Sigmoid colon (tissue), 6 donors: ENCODE measurements at regions not wholly inside any gene's neighbourhood (a gene's known extent, or its start where the extent isn't known, plus 50 kb on each side); places are given as distances from the start of the nearest gene placed in this dataset.

Experiments used
- DNase-seq: peaks from one replicate; pipeline ENCODE4 v3.0.0-alpha.2; 2019
- H3K27ac ChIP-seq, 4 donors: fragments of 200-600 bp; sonication (generic); one replicate each; pipeline ENCODE4 v1.5.1; 2016 to 2019; ENCODE audit warnings: mild to moderate bottlenecking in 1 of 4
- H3K27me3 ChIP-seq, 3 donors: fragments of 200-600 bp; sonication (generic); one replicate each; pipeline ENCODE4 v1.5.1; 2019; ENCODE audit warnings: mild to moderate bottlenecking in 1 of 3
- H3K36me3 ChIP-seq, 4 donors: fragments of 200-600 bp; sonication (generic); one replicate each; pipeline ENCODE4 v1.5.1; 2016 to 2019
- H3K4me1 ChIP-seq, 4 donors: fragments of 200-600 bp; sonication (generic); one replicate each; pipeline ENCODE4 v1.5.1; 2017 to 2019
- H3K4me3 ChIP-seq, 4 donors: fragments of 200-600 bp; sonication (generic); one replicate each; pipeline ENCODE4 v1.5.1; 2017 to 2019; ENCODE audit warnings: mild to moderate bottlenecking in 2 of 4, moderate library complexity in 1 of 4
- H3K9me3 ChIP-seq, 4 donors: fragments of 200-600 bp in 3 of 4; sonication (generic) in 3 of 4; one replicate each; pipeline versions ENCODE4 v1.5.1 to v1.6.1; 2013 to 2019
- EP300 ChIP-seq, 4 donors: sonication (generic); formaldehyde crosslinking; IDR thresholded peaks; one replicate each; pipeline ENCODE4 v1.6.1; 2017; ENCODE audit warnings: antibody characterized with exemption in 4 of 4
- POLR2A ChIP-seq, 2 donors: fragments of 450-650 bp; IDR thresholded peaks; one replicate each; pipeline ENCODE4 v1.6.1; 2016; ENCODE audit warnings: antibody characterized with exemption in 2 of 2, mild to moderate bottlenecking in 2 of 2, moderate library complexity in 2 of 2
- POLR2AphosphoS5 ChIP-seq, 4 donors: sonication (generic); formaldehyde crosslinking; IDR thresholded peaks; one replicate each; pipeline ENCODE4 v1.6.1; 2017; ENCODE audit warnings: antibody characterized with exemption in 4 of 4
- WGBS, 2 donors: extraction: QIAGEN DNeasy Blood & Tissue Kit; methylation state at CpG; one replicate each; pipeline ENCODE4 v1.1.7; 2013; 5-methylcytosine and 5-hydroxymethylcytosine counted together
- intact Hi-C: fragments of 100-400 bp; cut with DNase I; formaldehyde crosslinking; loops from one replicate; pipeline ENCODE4 v1.15.1; 2023
- TF ChIP-seq, protein P1 (sequence below), 4 experiments: fragments of 450-650 bp in 3 of 4; fragments of 200-600 bp in 1 of 4; IDR thresholded peaks; one replicate each; pipeline ENCODE4 v1.5.1; 2016 to 2019; ENCODE audit warnings: antibody characterized with exemption in 4 of 4, mild to moderate bottlenecking in 3 of 4, moderate library complexity in 2 of 4
- donor health status: healthy with polysubstance abuse.
- donor health status: healthy.

DNA sequence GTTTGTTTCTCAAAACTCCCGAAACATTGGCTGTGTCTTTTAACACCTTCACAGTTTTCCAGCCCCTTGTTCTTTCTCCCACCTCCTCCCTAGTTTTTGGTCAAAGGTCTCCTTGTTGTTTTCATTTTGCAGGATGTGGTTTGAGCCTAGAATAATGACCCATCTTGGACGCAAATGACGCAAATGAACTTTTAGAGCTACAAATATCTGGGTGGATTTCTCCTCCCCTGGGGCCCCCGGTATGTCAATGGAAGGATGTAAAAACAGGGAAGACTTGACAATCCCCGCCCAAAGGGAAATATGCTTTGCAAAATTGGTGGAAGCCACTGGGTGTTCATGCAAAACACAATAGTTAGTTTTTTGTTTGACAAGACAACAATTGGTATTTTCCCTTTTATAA, 236.0 kb upstream of the IRX3 start:
- Histone ChIP-seq H3K9me3 (peaks cover 0 to 3% (median 0%) of the 10 kb centered on the region in 4 donors), H3K4me3 (no peak overlapping the region), H3K36me3 (no peaks in the 10 kb centered on the region), H3K27me3 (no peaks in the 10 kb centered on the region), H3K4me1 (no peaks in the 10 kb centered on the region), H3K27ac (no peak overlapping the region)
- no peak for DNase-seq
- 47 to 61% methylated on average over 5 of the region's 5 CpGs for WGBS, 2 donors
- intact Hi-C loops = no loop called here
- TF ChIP-seq, protein P1, sequence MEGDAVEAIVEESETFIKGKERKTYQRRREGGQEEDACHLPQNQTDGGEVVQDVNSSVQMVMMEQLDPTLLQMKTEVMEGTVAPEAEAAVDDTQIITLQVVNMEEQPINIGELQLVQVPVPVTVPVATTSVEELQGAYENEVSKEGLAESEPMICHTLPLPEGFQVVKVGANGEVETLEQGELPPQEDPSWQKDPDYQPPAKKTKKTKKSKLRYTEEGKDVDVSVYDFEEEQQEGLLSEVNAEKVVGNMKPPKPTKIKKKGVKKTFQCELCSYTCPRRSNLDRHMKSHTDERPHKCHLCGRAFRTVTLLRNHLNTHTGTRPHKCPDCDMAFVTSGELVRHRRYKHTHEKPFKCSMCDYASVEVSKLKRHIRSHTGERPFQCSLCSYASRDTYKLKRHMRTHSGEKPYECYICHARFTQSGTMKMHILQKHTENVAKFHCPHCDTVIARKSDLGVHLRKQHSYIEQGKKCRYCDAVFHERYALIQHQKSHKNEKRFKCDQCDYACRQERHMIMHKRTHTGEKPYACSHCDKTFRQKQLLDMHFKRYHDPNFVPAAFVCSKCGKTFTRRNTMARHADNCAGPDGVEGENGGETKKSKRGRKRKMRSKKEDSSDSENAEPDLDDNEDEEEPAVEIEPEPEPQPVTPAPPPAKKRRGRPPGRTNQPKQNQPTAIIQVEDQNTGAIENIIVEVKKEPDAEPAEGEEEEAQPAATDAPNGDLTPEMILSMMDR (IDR thresholded peaks at IDR 0.05) = no peak
- TF ChIP-seq POLR2A (IDR thresholded peaks at IDR 0.05) (no peak), EP300 (IDR thresholded peaks at IDR 0.05) (no peak), POLR2AphosphoS5 (IDR thresholded peaks at IDR 0.05) (no peak)

- 75 to 79% methylated on average over 2 of the region's 2 CpGs for WGBS, 2 donors
- H3K9me3 ChIP-seq = peaks cover 0 to 3% (median 1%) of the 10 kb centered on the region in 4 donors
- no peak overlapping the region for H3K4me3 ChIP-seq
- H3K27me3 ChIP-seq = no peaks in the 10 kb centered on the region
- H3K27ac ChIP-seq = no peak overlapping the region
- H3K36me3 ChIP-seq = no peaks in the 10 kb centered on the region
- H3K4me1 ChIP-seq = no peaks in the 10 kb centered on the region
- TF ChIP-seq EP300 (IDR thresholded peaks at IDR 0.05) (no peak), POLR2AphosphoS5 (IDR thresholded peaks at IDR 0.05) (no peak), POLR2A (IDR thresholded peaks at IDR 0.05) (no peak)
- TF ChIP-seq, protein P1 (IDR thresholded peaks at IDR 0.05) = no peak
- no peak for DNase-seq
- intact Hi-C loops = no loop called here
Measured at GRCh38 chr16:54521327-54521726, 234.7 kb upstream of the IRX3 start.

GRCh38 chr16:54519161-54519695, 232.6 kb upstream of the IRX3 start:
- 57 to 61% methylated on average over 4 of the region's 4 CpGs for WGBS, 2 donors
- no peak for DNase-seq
- Histone ChIP-seq H3K4me3 (no peak overlapping the region), H3K4me1 (no peaks in the 10 kb centered on the region), H3K9me3 (peaks cover 0 to 3% (median 0%) of the 10 kb centered on the region in 4 donors), H3K27ac (no peak overlapping the region), H3K36me3 (no peaks in the 10 kb centered on the region), H3K27me3 (no peaks in the 10 kb centered on the region)
- TF ChIP-seq, protein P1 (IDR thresholded peaks at IDR 0.05) = no peak
- TF ChIP-seq POLR2A (IDR thresholded peaks at IDR 0.05) = no peak
- no peak for TF ChIP-seq POLR2AphosphoS5 (IDR thresholded peaks at IDR 0.05)
- TF ChIP-seq EP300 (IDR thresholded peaks at IDR 0.05) = no peak
- intact Hi-C loops = no loop called here

GRCh38 chr16:54517181-54517580, 230.6 kb upstream of the IRX3 start:
- intact Hi-C loops = no loop called here
- Histone ChIP-seq H3K9me3 (peaks cover 0 to 3% (median 0%) of the 10 kb centered on the region in 4 donors), H3K4me3 (no peak overlapping the region), H3K27ac (no peak overlapping the region), H3K4me1 (no peaks in the 10 kb centered on the region), H3K36me3 (no peaks in the 10 kb centered on the region), H3K27me3 (peaks cover 0 to 14% (median 0%) of the 10 kb centered on the region in 3 donors)
- no peak for DNase-seq
- WGBS, 2 donors = 55 to 66% methylated on average over 6 of the region's 6 CpGs
- TF ChIP-seq POLR2AphosphoS5 (IDR thresholded peaks at IDR 0.05) = no peak
- TF ChIP-seq, protein P1 (IDR thresholded peaks at IDR 0.05) = no peak
- TF ChIP-seq POLR2A (IDR thresholded peaks at IDR 0.05) = no peak
- TF ChIP-seq EP300 (IDR thresholded peaks at IDR 0.05) = no peak

DNA sequence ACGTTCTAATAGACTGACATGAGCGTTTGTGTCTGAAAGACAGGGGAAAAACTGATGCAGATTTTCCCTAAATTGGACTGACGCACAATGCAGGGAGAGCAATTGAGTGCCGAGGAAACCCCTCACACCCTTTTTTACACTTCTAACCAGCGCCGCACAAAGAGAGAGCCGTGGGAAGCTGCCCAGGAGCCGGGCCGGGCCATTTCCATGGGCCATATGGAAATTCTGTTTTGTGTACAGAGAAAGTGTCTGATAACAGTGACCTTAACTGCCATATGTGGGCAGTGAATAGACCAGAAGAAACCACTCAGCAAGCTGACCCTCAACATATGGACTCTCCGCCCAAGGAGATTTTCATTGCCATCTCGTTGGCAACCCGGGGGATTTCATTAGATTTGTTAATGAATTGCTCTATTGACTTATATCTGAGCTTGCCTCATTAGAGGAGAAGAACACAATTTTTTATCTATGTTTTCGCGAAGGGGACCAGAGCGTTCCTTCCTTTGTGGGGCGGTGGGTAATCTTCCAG, 225.9 kb upstream of the IRX3 start:
- H3K27me3 ChIP-seq = peaks cover 0 to 31% (median 0%) of the 10 kb centered on the region in 3 donors
- no peak for DNase-seq
- intact Hi-C loops = no loop called here
- H3K4me1 ChIP-seq = peaks cover 0 to 5% (median 0%) of the 10 kb centered on the region in 4 donors
- H3K27ac ChIP-seq = no peak overlapping the region
- no peak overlapping the region for H3K4me3 ChIP-seq
- H3K36me3 ChIP-seq = no peaks in the 10 kb centered on the region
- WGBS, 2 donors = 86 to 92% methylated on average over 16 of the region's 16 CpGs
- H3K9me3 ChIP-seq = peaks cover 0 to 3% (median 0%) of the 10 kb centered on the region in 4 donors
- TF ChIP-seq POLR2AphosphoS5 (IDR thresholded peaks at IDR 0.05) (no peak), EP300 (IDR thresholded peaks at IDR 0.05) (no peak)
- TF ChIP-seq, protein P1 (IDR thresholded peaks at IDR 0.05) = no peak
